Stimulated activated memory B cell treated with anti-CD40 and anti-IgM and Interleukin-4, amounts not matched to agents 10 μg/mL and 1 μg/mL and 100 μg/mL, for 72 hours (primary cell): ENCODE measurements at regions not wholly inside any gene's neighbourhood (a gene's known extent, or its start where the extent isn't known, plus 50 kb on each side); places are given as distances from the start of the nearest gene placed in this dataset.

ENCODE experiments used
- ATAC-seq: fragments of 150-1000 bp; cut with Tn5 transposase; 2 replicates; pipeline ENCODE4 v1.10.0; 2021
- H3K27ac Mint-ChIP-seq: one replicate; pipeline ENCODE4 v1.8.0; 2022; ENCODE audit warnings: mild to moderate bottlenecking, mixed read lengths
- H3K27me3 Mint-ChIP-seq: one replicate; pipeline ENCODE4 v1.8.0; 2022; ENCODE audit warnings: mixed read lengths
- H3K36me3 Mint-ChIP-seq: one replicate; pipeline ENCODE4 v1.8.0; 2022; ENCODE audit warnings: mixed read lengths
- H3K4me1 Mint-ChIP-seq: one replicate; pipeline ENCODE4 v1.8.0; 2022; ENCODE audit warnings: mixed read lengths
- H3K4me3 Mint-ChIP-seq: one replicate; pipeline ENCODE4 v1.8.0; 2022; ENCODE audit warnings: mild to moderate bottlenecking, moderate library complexity, mixed read lengths
- H3K9me3 Mint-ChIP-seq: one replicate; pipeline ENCODE4 v1.8.0; 2022; ENCODE audit warnings: mixed read lengths

- Mint-ChIP-seq H3K27ac (no peak overlapping the region), H3K4me1 (no peaks in the 10 kb centered on the region), H3K4me3 (no peak overlapping the region), H3K9me3 (no peaks in the 10 kb centered on the region), H3K27me3 (no peaks in the 10 kb centered on the region), H3K36me3 (no peaks in the 10 kb centered on the region)
- no peak for ATAC-seq
These were observed 1012.5 kb upstream of the TMEM132C start for GRCh38 chr12:127254420-127254955.

GRCh38 chr12:127257366-127257935 lies 1009.5 kb upstream of the TMEM132C start:
- Mint-ChIP-seq H3K27me3 (no peaks in the 10 kb centered on the region), H3K36me3 (no peaks in the 10 kb centered on the region), H3K4me3 (no peak overlapping the region), H3K9me3 (no peaks in the 10 kb centered on the region), H3K27ac (no peak overlapping the region), H3K4me1 (no peaks in the 10 kb centered on the region)
- ATAC-seq: no peak

GRCh38 chr12:127260531-127260930 lies 1006.4 kb upstream of the TMEM132C start:
- ATAC-seq: no peak
- Mint-ChIP-seq H3K27me3 (no peaks in the 10 kb centered on the region), H3K9me3 (no peaks in the 10 kb centered on the region), H3K4me3 (no peak overlapping the region), H3K4me1 (no peaks in the 10 kb centered on the region), H3K27ac (no peak overlapping the region), H3K36me3 (no peaks in the 10 kb centered on the region)

GRCh38 chr12:127260999-127261398 lies 1006.0 kb upstream of the TMEM132C start:
- no peaks in the 10 kb centered on the region for H3K9me3 Mint-ChIP-seq
- ATAC-seq: no peak
- H3K27ac Mint-ChIP-seq: no peak overlapping the region
- H3K27me3 Mint-ChIP-seq: no peaks in the 10 kb centered on the region
- no peak overlapping the region for H3K4me3 Mint-ChIP-seq
- no peaks in the 10 kb centered on the region for H3K36me3 Mint-ChIP-seq
- no peaks in the 10 kb centered on the region for H3K4me1 Mint-ChIP-seq

GRCh38 chr12:127262615-127263014 lies 1004.4 kb upstream of the TMEM132C start:
- ATAC-seq: no peak
- no peak overlapping the region for H3K4me3 Mint-ChIP-seq
- H3K4me1 Mint-ChIP-seq: no peaks in the 10 kb centered on the region
- H3K27me3 Mint-ChIP-seq: no peaks in the 10 kb centered on the region
- peaks cover 8% of the 10 kb centered on the region for H3K9me3 Mint-ChIP-seq
- no peak overlapping the region for H3K27ac Mint-ChIP-seq
- no peaks in the 10 kb centered on the region for H3K36me3 Mint-ChIP-seq

- no peaks in the 10 kb centered on the region for H3K27me3 Mint-ChIP-seq
- ATAC-seq: no peak
- H3K27ac Mint-ChIP-seq: no peak overlapping the region
- no peaks in the 10 kb centered on the region for H3K4me1 Mint-ChIP-seq
- no peak overlapping the region for H3K4me3 Mint-ChIP-seq
- no peaks in the 10 kb centered on the region for H3K36me3 Mint-ChIP-seq
- H3K9me3 Mint-ChIP-seq: peaks cover 8% of the 10 kb centered on the region
These were observed 1003.3 kb upstream of the TMEM132C start for GRCh38 chr12:127263621-127264020.

- H3K4me1 Mint-ChIP-seq: no peaks in the 10 kb centered on the region
- H3K4me3 Mint-ChIP-seq: no peak overlapping the region
- H3K27ac Mint-ChIP-seq: no peak overlapping the region
- H3K27me3 Mint-ChIP-seq: no peaks in the 10 kb centered on the region
- ATAC-seq: no peak
- H3K36me3 Mint-ChIP-seq: no peaks in the 10 kb centered on the region
- H3K9me3 Mint-ChIP-seq: peaks cover 8% of the 10 kb centered on the region
These were observed 999.8 kb upstream of the TMEM132C start for GRCh38 chr12:127267128-127267527.

GRCh38 chr12:127268213-127268612 lies 998.8 kb upstream of the TMEM132C start:
- no peak for ATAC-seq
- no peaks in the 10 kb centered on the region for H3K36me3 Mint-ChIP-seq
- H3K4me1 Mint-ChIP-seq: no peaks in the 10 kb centered on the region
- no peak overlapping the region for H3K4me3 Mint-ChIP-seq
- no peak overlapping the region for H3K27ac Mint-ChIP-seq
- no peaks in the 10 kb centered on the region for H3K27me3 Mint-ChIP-seq
- H3K9me3 Mint-ChIP-seq: peaks cover 8% of the 10 kb centered on the region

GRCh38 chr12:127268706-127269425 lies 998.1 kb upstream of the TMEM132C start:
- Mint-ChIP-seq H3K4me3 (no peak overlapping the region), H3K27ac (no peak overlapping the region), H3K4me1 (no peaks in the 10 kb centered on the region), H3K36me3 (no peaks in the 10 kb centered on the region), H3K27me3 (no peaks in the 10 kb centered on the region), H3K9me3 (peaks cover 8% of the 10 kb centered on the region)
- ATAC-seq: no peak

- Mint-ChIP-seq H3K4me1 (no peaks in the 10 kb centered on the region), H3K36me3 (no peaks in the 10 kb centered on the region), H3K27me3 (no peaks in the 10 kb centered on the region), H3K27ac (no peak overlapping the region), H3K9me3 (peaks cover 8% of the 10 kb centered on the region), H3K4me3 (no peak overlapping the region)
- ATAC-seq: no peak
These were observed 996.8 kb upstream of the TMEM132C start for GRCh38 chr12:127270193-127270592.

GRCh38 chr12:127271776-127272175 lies 995.2 kb upstream of the TMEM132C start:
- no peaks in the 10 kb centered on the region for H3K27me3 Mint-ChIP-seq
- no peak overlapping the region for H3K27ac Mint-ChIP-seq
- no peaks in the 10 kb centered on the region for H3K36me3 Mint-ChIP-seq
- H3K4me3 Mint-ChIP-seq: no peak overlapping the region
- peaks cover 3% of the 10 kb centered on the region for H3K9me3 Mint-ChIP-seq
- no peak for ATAC-seq
- no peaks in the 10 kb centered on the region for H3K4me1 Mint-ChIP-seq

GRCh38 chr12:127272864-127273263 lies 994.1 kb upstream of the TMEM132C start:
- Mint-ChIP-seq H3K27me3 (no peaks in the 10 kb centered on the region), H3K9me3 (peaks cover 5% of the 10 kb centered on the region), H3K36me3 (no peaks in the 10 kb centered on the region), H3K4me1 (peaks cover 6% of the 10 kb centered on the region), H3K27ac (no peak overlapping the region), H3K4me3 (no peak overlapping the region)
- no peak for ATAC-seq

GRCh38 chr12:127273626-127274025 lies 993.3 kb upstream of the TMEM132C start:
- Mint-ChIP-seq H3K4me3 (no peak overlapping the region), H3K27me3 (no peaks in the 10 kb centered on the region), H3K9me3 (peaks cover 5% of the 10 kb centered on the region)

GRCh38 chr12:127275416-127275815 lies 991.6 kb upstream of the TMEM132C start:
- H3K4me3 Mint-ChIP-seq: no peak overlapping the region
- ATAC-seq: no peak
- peaks cover 7% of the 10 kb centered on the region for H3K9me3 Mint-ChIP-seq
- peaks cover 3% of the 10 kb centered on the region for H3K36me3 Mint-ChIP-seq
- no peaks in the 10 kb centered on the region for H3K27me3 Mint-ChIP-seq
- H3K27ac Mint-ChIP-seq: no peak overlapping the region
- peaks cover 10% of the 10 kb centered on the region for H3K4me1 Mint-ChIP-seq

More at GRCh38 chr12:127273626-127274025, 993.3 kb upstream of the TMEM132C start:
- no peak for ATAC-seq
- Mint-ChIP-seq H3K36me3 (no peaks in the 10 kb centered on the region), H3K27ac (no peak overlapping the region), H3K4me1 (peaks cover 7% of the 10 kb centered on the region)

- Mint-ChIP-seq H3K4me3 (no peak overlapping the region), H3K27me3 (no peaks in the 10 kb centered on the region), H3K4me1 (peaks cover 12% of the 10 kb centered on the region), H3K27ac (no peak overlapping the region), H3K36me3 (peaks cover 5% of the 10 kb centered on the region), H3K9me3 (peaks cover 9% of the 10 kb centered on the region)
- ATAC-seq: no peak
These were observed 989.1 kb upstream of the TMEM132C start for GRCh38 chr12:127277882-127278281.

GRCh38 chr12:127278351-127278750 lies 988.6 kb upstream of the TMEM132C start:
- H3K36me3 Mint-ChIP-seq: peaks cover 5% of the 10 kb centered on the region
- no peaks in the 10 kb centered on the region for H3K27me3 Mint-ChIP-seq
- peak; percentile 31 for ATAC-seq
- H3K4me1 Mint-ChIP-seq: peaks cover 12% of the 10 kb centered on the region
- H3K4me3 Mint-ChIP-seq: no peak overlapping the region
- H3K9me3 Mint-ChIP-seq: peaks cover 9% of the 10 kb centered on the region
- no peak overlapping the region for H3K27ac Mint-ChIP-seq
